Gastrocnemius medialis (tissue), 4 donors: ENCODE measurements at regions not wholly inside any gene's neighbourhood (a gene's known extent, or its start where the extent isn't known, plus 50 kb on each side); places are given as distances from the start of the nearest gene placed in this dataset.

Source experiments
- ATAC-seq, 2 donors: fragments of 150-250 bp; one replicate each; pipeline ENCODE4 v1.9.1; 2016
- DNase-seq, 2 donors: peaks; one replicate each; pipeline ENCODE4 v3.0.0-alpha.2; 2019
- H3K27ac ChIP-seq, 4 donors: fragments of 200-600 bp; sonication (generic); 1 replicate in 1 of 4; 2 replicates in 3 of 4; pipeline ENCODE4 v1.5.1; 2016 to 2018; ENCODE audit warnings: mild to moderate bottlenecking in 2 of 4, moderate library complexity in 1 of 4
- H3K27me3 ChIP-seq, 3 donors: fragments of 200-600 bp; sonication (generic) in 2 of 3; 1 replicate in 1 of 3; 2 replicates in 2 of 3; pipeline versions ENCODE4 v1.5.1 to v1.6.0; 2016 to 2019; ENCODE audit warnings: mild to moderate bottlenecking in 1 of 3, moderate library complexity in 1 of 3
- H3K36me3 ChIP-seq, 2 donors: fragments of 200-600 bp; sonication (generic) in 1 of 2; one replicate each; pipeline ENCODE4 v1.5.1; 2017 to 2018
- H3K4me1 ChIP-seq, 2 donors: fragments of 200-600 bp; sonication (generic) in 1 of 2; one replicate each; pipeline ENCODE4 v1.5.1; 2016 to 2017; ENCODE audit warnings: mild to moderate bottlenecking in 2 of 2
- H3K4me3 ChIP-seq, 4 donors: fragments of 200-600 bp; sonication (generic) in 3 of 4; 1 replicate in 1 of 4; 2 replicates in 3 of 4; pipeline ENCODE4 v1.5.1; 2016 to 2019; ENCODE audit warnings: mild to moderate bottlenecking in 2 of 4
- H3K9me3 ChIP-seq, 3 donors: fragments of 200-600 bp; sonication (generic) in 2 of 3; 1 replicate in 1 of 3; 2 replicates in 2 of 3; pipeline ENCODE4 v1.5.1; 2016 to 2019
- CTCF ChIP-seq, 5 experiments: fragments of 450-650 bp in 3 of 5; fragments of 200-600 bp in 2 of 5; sonication (generic) in 2 of 5; IDR thresholded peaks in 4 of 5; conservative IDR thresholded peaks in 1 of 5; 1 replicate in 4 of 5; 2 replicates in 1 of 5; pipeline ENCODE4 v1.5.1; 2016 to 2019; ENCODE audit warnings: antibody characterized with exemption in 5 of 5, mild to moderate bottlenecking in 3 of 5, moderate library complexity in 3 of 5
- POLR2A ChIP-seq, 2 donors: fragments of 450-650 bp; IDR thresholded peaks; one replicate each; pipeline ENCODE4 v1.6.1; 2017; ENCODE audit warnings: antibody characterized with exemption in 2 of 2, mild to moderate bottlenecking in 2 of 2, moderate library complexity in 2 of 2
- in situ Hi-C, 4 donors: fragments of 200-750 bp; cut with MboI; loops; one replicate each; pipeline versions ENCODE4 v1.15.0 to v1.8.0; 2017; ENCODE audit warnings: low sequenced_read_pairs in 4 of 4
- intact Hi-C: fragments of 100-400 bp; cut with DNase I; formaldehyde crosslinking; loops from one replicate; pipeline ENCODE4 v1.15.1; 2023; ENCODE audit warnings: low total_unique reads

- no peaks in the 10 kb centered on the region for H3K27me3 ChIP-seq
- in situ Hi-C loops (no loop called here), intact Hi-C loops (no loop called here)
- TF ChIP-seq CTCF (IDR thresholded peaks at IDR 0.05 in 4 of 5, conservative IDR thresholded peaks at IDR 0.05 in 1 of 5) (no peak), POLR2A (IDR thresholded peaks at IDR 0.05) (no peak)
- no peaks in the 10 kb centered on the region for H3K4me1 ChIP-seq
- DNase-seq, result no peak
- no peaks in the 10 kb centered on the region for H3K9me3 ChIP-seq
- no peak overlapping the region for H3K27ac ChIP-seq
- H3K36me3 ChIP-seq, result no peaks in the 10 kb centered on the region
- no peak for ATAC-seq
- no peak overlapping the region for H3K4me3 ChIP-seq
These were observed 250.7 kb downstream of the BTG1 start for GRCh38 chr12:91894911-91895310.

GRCh38 chr12:91893476-91893875 is 252.2 kb downstream of the BTG1 start:
- no peak overlapping the region for H3K27ac ChIP-seq
- no peaks in the 10 kb centered on the region for H3K9me3 ChIP-seq
- no peak for DNase-seq
- no peaks in the 10 kb centered on the region for H3K27me3 ChIP-seq
- intact Hi-C loops (no loop called here), in situ Hi-C loops (no loop called here)
- no peaks in the 10 kb centered on the region for H3K4me1 ChIP-seq
- ATAC-seq, result no peak
- H3K36me3 ChIP-seq, result no peaks in the 10 kb centered on the region
- no peak overlapping the region for H3K4me3 ChIP-seq
- TF ChIP-seq CTCF (IDR thresholded peaks at IDR 0.05 in 4 of 5, conservative IDR thresholded peaks at IDR 0.05 in 1 of 5), result no peak
- TF ChIP-seq POLR2A (IDR thresholded peaks at IDR 0.05), result no peak

GRCh38 chr12:91892081-91892855 is 253.4 kb downstream of the BTG1 start:
- intact Hi-C loops (no loop called here), in situ Hi-C loops (no loop called here)
- no peak for ATAC-seq
- TF ChIP-seq POLR2A (IDR thresholded peaks at IDR 0.05), result no peak
- TF ChIP-seq CTCF (IDR thresholded peaks at IDR 0.05 in 4 of 5, conservative IDR thresholded peaks at IDR 0.05 in 1 of 5), result no peak
- no peaks in the 10 kb centered on the region for H3K9me3 ChIP-seq
- H3K4me3 ChIP-seq, result no peak overlapping the region
- H3K27me3 ChIP-seq, result no peaks in the 10 kb centered on the region
- H3K4me1 ChIP-seq, result no peaks in the 10 kb centered on the region
- DNase-seq, result no peak
- H3K36me3 ChIP-seq, result no peaks in the 10 kb centered on the region
- no peak overlapping the region for H3K27ac ChIP-seq

- H3K27me3 ChIP-seq, result no peaks in the 10 kb centered on the region
- H3K4me1 ChIP-seq, result no peaks in the 10 kb centered on the region
- H3K4me3 ChIP-seq, result no peak overlapping the region
- intact Hi-C loops, result no loop called here
- H3K9me3 ChIP-seq, result no peaks in the 10 kb centered on the region
- ATAC-seq (no peak), DNase-seq (no peak)
- no peaks in the 10 kb centered on the region for H3K36me3 ChIP-seq
- no peak overlapping the region for H3K27ac ChIP-seq
- TF ChIP-seq POLR2A (IDR thresholded peaks at IDR 0.05) (no peak), CTCF (IDR thresholded peaks at IDR 0.05 in 4 of 5, conservative IDR thresholded peaks at IDR 0.05 in 1 of 5) (no peak)
- in situ Hi-C loops, result no loop called here
These were observed 254.9 kb downstream of the BTG1 start for GRCh38 chr12:91890742-91891141.

- Histone ChIP-seq H3K27ac (no peak overlapping the region), H3K4me1 (no peaks in the 10 kb centered on the region), H3K27me3 (no peaks in the 10 kb centered on the region), H3K36me3 (no peaks in the 10 kb centered on the region), H3K9me3 (no peaks in the 10 kb centered on the region), H3K4me3 (no peak overlapping the region)
- TF ChIP-seq CTCF (IDR thresholded peaks at IDR 0.05 in 4 of 5, conservative IDR thresholded peaks at IDR 0.05 in 1 of 5), result no peak
- no peak for TF ChIP-seq POLR2A (IDR thresholded peaks at IDR 0.05)
- DNase-seq (no peak), ATAC-seq (no peak)
- in situ Hi-C loops, result no loop called here
- intact Hi-C loops, result no loop called here
These were observed 255.7 kb downstream of the BTG1 start for GRCh38 chr12:91889910-91890309.
